Daoy (cell line): ENCODE measurements at regions not wholly inside any gene's neighbourhood (a gene's known extent, or its start where the extent isn't known, plus 50 kb on each side); places are given as distances from the start of the nearest gene placed in this dataset.
A peak's percentile ranks its signal among the peaks of the same experiment; 100 is the strongest.
"Not testable (repeated sequence)": the region's sequence is repeated elsewhere in the genome, so short reads cannot be mapped to it uniquely, and the experiment has no call there.

Experiments
- DNase-seq: peaks from one replicate; pipeline ENCODE4 v3.0.0-alpha.2; 2015; ENCODE audit warnings: low read depth

DNA sequence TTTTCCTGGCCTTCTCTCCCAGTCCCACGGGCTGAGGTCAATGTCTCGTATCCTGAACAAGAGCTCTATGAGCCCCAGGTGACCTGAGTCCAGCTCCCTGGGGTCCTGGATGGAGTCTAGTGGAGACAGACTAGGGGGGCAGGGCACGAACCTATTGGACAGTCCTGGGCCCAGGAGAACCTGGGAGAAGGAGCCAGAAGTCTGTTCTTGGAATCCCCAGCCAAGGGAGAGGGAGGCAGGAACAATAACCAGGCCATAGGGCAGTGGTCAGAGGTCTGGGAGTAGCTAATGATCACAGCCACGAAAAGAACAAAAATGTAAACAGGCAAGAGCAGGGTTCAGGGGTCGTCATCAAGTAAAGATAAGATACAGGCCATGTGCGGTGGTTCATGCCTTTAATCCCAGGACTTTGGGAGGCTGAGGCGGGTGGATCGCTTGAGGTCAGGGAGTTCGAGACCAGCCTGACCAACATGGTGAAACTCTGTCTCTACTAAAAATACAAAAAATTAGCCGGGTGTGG lies 60.8 kb downstream of the COPRS start:
- no peak for DNase-seq

- DNase-seq = not testable (repeated sequence)
Observed at GRCh38 chr17:31795941-31796340, 63.1 kb downstream of the COPRS start.

DNA sequence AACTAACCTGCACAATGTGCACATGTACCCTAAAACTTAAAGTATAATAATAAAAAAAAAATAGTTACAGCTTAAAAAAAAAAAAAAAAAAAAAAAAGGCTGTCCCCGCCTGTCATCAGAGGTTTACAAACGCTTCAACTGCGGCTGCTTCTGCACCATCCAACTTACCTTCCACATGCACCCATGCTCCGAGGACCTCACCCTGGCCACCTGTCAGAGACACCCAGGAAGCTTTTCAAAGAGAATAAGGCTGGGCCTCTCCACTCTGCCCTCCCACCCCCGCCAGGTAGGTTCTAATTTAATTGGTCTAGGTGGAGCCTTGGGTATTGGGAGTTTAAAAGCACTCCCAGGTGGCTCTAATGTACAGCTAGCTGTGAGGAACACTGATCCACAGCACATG lies 64.9 kb downstream of the COPRS start:
- DNase-seq = no peak

- DNase-seq = not testable (repeated sequence)
Observed at GRCh38 chr17:31793634-31794033, 65.4 kb downstream of the COPRS start.

DNA sequence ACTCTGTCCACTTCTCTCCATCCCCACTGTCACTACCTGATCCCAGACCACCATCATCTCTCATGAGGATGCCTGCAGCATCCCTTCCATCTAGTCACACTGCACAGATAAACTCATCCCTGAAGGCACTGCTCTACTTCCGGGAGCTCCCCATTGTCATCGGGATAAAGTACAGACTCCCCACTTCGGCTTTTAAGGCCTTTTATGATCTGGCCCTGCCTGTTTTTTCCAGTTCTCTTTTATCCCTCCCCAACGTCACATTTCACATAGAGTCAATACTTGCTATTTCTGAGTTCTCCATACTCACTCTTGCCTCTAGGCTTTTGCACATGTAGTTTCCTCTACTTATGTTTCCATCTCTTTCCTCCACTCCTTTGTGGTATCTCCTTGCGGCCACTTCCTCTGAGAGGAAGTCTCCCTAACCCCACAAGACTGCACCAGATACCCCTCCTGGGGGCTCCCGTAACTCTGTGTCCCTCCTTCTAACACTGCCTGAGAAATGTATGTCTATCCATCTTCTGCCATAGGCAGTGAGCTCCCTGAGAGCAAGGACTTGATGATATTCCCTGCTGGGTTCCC lies 66.9 kb downstream of the COPRS start:
- no peak for DNase-seq

- DNase-seq = no peak
Observed at GRCh38 chr17:31789707-31790505, 69.1 kb downstream of the COPRS start.

DNA sequence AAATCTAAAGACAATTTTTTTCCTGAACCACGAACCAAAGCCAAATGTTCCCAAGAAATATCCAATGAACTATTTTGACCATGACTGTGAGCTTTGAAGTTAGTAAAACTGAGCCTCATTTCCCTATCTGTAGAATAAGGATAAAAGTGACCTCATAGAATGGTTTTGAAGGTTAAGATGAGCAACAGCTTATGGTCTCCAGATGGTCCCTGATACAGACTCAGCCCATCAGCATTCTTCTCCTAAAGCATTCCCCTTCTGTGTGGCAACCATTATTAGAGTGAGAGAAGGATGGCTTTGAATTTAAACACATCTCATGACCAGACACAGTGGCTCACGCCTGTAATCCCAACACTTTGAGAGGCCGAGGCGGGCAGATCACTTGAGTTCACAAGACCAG lies 70.1 kb downstream of the COPRS start:
- no peak for DNase-seq

DNA sequence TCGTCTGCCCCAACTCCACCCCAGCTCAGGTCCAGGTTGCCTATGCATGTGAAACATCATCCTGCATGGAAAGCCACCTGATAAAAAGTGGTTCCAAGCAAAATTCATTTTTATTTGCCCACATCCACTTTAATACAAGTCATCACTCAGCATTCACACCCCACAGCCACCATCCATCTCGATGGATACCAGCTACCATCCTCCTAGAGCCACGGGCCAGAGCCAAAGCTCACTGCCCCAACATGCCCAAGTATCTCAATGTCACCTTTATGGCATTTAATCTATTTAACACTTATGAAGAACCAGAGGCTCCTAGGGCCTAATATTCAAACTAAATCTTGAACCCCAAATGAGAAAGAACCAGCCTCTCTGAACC lies 70.5 kb downstream of the COPRS start:
- no peak for DNase-seq

DNA sequence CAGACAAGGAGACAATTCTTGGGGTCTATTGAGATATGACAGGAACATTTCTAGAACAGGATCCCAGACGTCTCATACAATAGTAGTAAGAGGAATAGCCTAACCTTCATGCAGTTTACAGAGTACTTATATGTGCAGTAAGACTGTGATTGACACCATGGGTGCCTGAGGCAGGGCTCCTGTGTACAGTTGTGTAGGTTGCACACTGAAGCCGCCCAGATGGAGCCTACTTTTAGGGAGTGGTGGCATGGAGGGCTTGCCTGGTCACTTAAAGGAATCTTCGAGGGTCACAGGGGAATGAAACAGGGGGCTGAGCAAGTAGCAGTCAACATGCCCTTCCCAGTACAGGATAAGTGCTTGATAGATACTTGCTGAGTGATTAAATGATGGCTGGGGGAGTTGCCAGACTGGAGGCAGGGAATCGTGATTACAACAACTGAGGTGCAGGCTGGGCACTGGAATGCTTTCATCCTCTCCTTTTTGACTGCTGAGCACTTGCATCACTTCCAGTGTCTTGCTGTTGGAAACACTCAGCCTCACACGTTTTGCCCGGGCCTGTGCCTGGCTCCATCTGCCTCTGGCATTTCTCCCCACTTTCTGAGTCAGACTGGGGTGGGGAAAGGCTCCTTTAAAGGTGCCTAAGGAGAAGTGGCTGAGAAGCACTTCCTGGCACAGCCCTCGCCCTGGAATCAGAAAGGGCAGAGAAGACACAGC lies 71.0 kb downstream of the COPRS start:
- DNase-seq = peak; percentile 80

DNA sequence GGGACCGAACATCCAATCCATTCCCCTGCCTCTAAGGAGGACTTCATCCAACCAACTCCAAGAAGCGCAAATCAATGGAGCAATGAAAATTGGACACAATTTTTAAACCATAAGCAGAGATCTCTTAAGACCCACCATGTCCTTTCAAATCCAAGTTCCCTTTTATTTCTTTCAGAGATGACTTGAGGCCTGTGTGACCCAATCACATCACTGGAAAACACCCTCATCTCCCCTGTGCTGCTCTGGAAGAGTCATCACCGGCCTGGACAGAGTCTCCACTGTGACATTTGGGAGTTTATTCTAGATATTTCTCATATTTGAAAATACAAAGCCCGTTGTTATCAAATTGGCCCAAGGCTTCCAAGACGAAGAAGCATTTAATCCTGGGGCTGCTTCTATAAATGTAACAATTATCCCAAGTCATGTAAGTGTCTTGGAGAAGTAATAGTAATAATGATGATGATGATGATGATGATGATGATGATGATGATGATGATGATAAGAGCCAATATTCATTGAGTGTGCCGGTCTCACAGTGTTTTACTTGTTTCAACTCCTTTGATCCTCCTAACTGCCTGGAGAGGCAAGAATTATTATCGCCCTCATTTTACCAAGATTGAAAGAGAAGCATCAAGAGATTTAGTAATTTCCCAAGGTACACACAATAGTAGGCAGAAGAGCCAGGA lies 72.1 kb downstream of the COPRS start:
- DNase-seq = no peak

- no peak for DNase-seq
Observed at GRCh38 chr17:31780483-31780882, 78.6 kb downstream of the COPRS start.

- DNase-seq = peak; percentile 75
Observed at GRCh38 chr17:31778523-31778922, 80.5 kb downstream of the COPRS start.

DNA sequence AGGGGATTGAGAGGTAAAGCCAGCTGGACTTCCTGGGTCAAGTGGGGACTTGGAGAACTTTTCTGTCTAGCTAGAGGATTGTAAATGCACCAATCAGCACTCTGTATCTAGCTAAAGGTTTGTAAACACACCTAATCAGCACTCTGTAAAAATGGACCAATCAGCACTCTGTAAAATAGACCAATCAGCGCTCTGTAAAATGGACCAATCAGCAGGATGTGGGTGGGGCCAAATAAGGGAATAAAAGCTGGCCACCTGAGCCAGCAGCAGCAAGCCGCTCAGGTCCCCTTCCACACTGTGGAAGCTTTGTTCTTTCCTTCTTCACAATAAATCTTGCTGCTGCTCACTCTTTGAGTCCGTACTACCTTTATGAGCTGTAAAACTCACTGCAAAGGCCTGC lies 87.7 kb downstream of the COPRS start:
- not testable (repeated sequence) for DNase-seq

- DNase-seq = not testable (repeated sequence)
Observed at GRCh38 chr17:31770501-31770900, 88.5 kb downstream of the COPRS start.

DNA sequence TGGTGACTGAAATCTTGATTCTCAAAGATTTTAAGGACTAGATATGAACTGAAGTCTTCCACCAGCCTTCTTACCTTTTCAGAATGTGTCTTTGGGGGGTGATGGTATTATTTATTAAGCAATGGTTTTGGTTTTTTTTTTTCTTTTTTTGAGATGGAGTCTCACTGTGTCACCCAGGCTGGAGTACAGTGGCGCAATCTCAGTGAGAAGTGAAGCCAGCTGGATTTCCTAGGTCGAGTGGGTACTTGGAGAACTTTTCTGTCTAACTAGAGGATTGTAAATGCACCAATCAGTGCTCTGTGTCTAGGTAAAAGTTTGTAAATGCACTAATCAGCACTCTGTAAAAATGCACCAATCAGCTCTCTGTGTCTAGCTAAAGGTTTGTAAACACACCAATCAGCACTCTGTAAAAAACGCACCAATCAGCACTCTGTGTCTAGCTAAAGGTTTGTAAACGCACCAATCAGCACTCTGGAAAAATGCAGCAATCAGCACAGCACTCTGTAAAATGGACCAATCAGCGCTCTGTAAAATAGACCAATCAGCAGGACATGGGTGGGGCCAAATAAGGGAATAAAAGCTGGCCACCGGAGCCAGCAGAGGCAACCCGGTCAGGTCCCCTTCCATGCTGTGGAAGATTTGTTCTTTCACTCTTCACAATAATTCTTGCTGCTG lies 97.1 kb downstream of the COPRS start:
- not testable (repeated sequence) for DNase-seq

DNA sequence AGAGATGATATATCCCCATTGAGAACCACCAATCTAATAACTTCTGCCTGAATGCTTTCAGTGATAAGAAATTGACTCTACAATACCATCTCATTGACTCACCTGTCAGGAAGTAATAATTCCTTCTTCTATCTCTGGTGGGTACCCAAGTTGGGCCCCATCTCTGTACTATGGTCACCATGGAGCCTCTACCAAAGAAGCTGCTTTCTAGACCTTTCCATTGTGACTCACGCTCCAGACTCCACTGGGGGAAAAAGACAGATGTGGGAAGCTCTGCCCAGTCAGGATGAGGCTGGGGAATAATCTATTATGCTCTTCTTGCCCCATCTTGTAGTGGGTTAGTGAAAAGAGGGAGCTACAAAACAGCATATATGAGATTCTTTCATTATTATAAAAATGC lies 100.4 kb downstream of the COPRS start:
- DNase-seq = peak; percentile 25

- DNase-seq = no peak
Observed at GRCh38 chr17:31757097-31757496, 101.9 kb downstream of the COPRS start.

DNA sequence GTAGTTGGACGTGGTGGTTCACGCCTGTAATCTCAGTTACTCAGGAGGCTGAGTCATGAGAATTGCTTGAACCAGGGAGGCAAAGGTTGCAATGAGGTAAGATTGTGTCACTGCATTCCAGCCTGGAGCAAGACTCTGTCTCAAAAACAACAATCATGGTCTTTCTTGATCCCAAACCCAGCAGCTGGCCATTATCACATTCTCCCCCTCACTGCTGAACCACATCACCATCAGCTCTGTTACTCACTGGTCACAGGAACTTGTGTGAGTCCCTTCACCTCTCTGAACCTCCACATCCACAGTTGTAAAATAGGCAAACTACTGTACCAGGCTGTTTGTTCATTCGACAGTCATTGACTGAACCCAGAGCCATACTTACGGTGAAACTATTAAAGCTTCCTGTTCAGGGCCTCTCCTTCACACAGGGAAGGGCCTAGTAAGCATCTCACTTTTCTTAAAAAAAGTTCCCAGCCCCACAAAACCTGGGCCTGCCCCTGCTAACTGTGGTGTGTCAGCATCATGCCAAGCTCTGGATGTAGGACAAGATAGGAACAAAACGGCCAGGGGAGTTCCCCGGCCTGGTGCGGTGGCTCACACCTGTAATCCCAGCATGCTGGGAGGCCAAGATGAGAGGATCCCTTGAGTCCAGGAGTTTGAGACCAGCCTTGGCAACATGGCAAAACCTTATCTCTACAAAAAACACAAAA lies 104.7 kb downstream of the COPRS start:
- peak; percentile 91 for DNase-seq

GRCh38 chr17:31753011-31753410 lies 106.0 kb downstream of the COPRS start:
- no peak for DNase-seq

DNA sequence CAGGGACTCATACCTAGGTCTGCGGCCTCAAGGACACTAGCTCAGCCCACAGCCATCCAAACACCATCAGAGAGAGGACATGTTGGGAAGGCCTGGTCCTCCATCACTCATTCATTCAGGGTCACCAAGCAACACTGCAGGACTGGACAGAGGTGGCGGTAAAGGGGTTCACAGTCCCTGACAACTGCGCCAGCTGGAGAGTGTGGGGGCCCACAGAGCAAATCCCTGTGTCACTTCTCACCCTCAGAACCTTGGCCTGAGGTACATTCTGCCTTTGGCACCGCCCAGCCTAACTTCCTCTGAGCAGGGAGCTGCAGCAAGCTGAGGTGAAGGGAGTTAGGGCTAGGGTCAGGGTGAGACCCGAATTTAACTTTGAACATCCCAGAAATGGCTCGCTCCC lies 106.5 kb downstream of the COPRS start:
- DNase-seq = no peak

DNA sequence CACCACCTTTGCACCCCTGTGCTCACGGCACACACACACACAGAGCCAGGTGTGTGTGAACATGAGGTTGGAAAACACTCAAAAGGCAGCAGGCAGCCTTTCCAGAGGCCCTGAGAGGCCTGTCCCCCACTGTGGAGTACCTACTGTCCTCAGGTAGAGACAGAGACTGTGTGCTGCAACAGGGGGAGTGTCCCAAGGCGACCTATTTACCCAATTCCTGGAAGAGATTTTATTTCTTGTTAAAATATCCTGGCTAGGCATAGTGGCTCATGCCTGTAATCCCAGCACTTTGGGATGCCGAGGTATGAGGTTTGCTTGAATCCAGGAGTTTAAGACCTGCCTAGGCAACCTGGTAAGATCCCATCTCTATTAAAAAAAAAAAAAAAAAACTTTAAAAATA lies 108.5 kb downstream of the COPRS start:
- no peak for DNase-seq
